ENCODE measurements at regions not wholly inside any gene's neighbourhood (a gene's known extent, or its start where the extent isn't known, plus 50 kb on each side); places are given as distances from the start of the nearest gene placed in this dataset.

DNA sequence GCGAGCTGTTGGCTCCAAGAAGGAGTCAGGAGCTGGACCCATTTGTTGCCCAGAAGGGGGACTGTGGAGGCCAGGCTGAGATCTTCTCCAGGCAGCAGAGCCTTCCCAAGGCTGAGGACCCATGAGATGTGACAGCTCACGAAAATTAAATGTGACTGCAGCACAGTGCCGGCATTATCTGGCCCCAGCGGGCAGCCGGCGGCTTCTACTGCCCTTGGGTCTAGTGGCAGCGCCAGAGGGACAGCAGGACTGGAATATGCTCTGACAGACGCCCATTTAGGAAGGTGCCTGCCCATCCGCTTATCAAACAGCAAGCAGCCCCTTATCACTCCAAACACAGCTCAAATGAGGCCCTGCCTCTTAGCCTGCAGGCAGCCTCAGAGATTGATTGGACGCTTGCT lies 122.9 kb upstream of the LYZL2 start:
- Histone ChIP-seq H3K4me1 (no peaks in the 10 kb centered on the region), H2AFZ (no peak overlapping the region), H3K27ac (no peak overlapping the region), H3K79me2 (no peaks in the 10 kb centered on the region), H3K4me2 (ENCODE audit: low read length) (no peak overlapping the region), H3K4me3 (ENCODE audit: low read depth, low read length) (no peak overlapping the region), H3K27me3 (ENCODE audit: control insufficient read depth, insufficient read depth, low read length) (no peaks in the 10 kb centered on the region), H3K9me3 (ENCODE audit: control insufficient read depth, low read length) (no peaks in the 10 kb centered on the region), H3K36me3 (ENCODE audit: control insufficient read depth, insufficient read depth, low read length) (no peaks in the 10 kb centered on the region), H3K9ac (no peak overlapping the region)
- TF ChIP-seq, protein P1, sequence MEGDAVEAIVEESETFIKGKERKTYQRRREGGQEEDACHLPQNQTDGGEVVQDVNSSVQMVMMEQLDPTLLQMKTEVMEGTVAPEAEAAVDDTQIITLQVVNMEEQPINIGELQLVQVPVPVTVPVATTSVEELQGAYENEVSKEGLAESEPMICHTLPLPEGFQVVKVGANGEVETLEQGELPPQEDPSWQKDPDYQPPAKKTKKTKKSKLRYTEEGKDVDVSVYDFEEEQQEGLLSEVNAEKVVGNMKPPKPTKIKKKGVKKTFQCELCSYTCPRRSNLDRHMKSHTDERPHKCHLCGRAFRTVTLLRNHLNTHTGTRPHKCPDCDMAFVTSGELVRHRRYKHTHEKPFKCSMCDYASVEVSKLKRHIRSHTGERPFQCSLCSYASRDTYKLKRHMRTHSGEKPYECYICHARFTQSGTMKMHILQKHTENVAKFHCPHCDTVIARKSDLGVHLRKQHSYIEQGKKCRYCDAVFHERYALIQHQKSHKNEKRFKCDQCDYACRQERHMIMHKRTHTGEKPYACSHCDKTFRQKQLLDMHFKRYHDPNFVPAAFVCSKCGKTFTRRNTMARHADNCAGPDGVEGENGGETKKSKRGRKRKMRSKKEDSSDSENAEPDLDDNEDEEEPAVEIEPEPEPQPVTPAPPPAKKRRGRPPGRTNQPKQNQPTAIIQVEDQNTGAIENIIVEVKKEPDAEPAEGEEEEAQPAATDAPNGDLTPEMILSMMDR (IDR thresholded peaks at IDR 0.05), result no peak

DNA sequence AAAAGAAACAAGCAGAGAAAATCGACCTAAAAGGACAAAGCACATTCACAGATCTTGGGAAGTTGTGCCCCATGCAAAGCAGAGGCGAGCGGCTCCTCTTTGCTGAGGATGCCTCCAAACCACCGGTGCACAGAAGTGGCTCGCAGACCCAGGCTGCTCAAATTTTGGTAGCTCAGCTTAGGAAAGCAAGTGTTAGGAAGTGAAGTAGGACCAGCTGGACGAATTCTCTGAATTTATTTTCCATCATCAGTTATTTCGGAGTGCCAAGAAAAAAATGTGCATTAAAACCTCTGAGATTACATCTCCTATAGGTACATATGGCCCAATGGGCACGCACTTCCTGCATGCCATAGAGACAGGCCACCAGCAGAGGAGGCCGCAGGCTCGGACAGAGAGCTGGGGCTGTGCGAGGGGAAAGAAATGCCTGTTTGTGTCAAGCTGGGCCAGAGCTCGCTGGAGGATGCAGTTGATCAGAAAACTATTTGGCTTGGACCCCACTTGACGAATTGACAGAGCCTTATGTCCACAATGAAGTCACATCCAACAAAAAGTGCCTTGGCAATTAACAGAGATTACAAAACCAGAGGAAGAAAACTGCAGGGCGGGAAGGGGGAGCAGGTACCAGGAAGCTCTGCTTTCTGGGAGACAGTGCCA lies 122.3 kb upstream of the LYZL2 start:
- no peaks in the 10 kb centered on the region for H3K79me2 ChIP-seq
- no peaks in the 10 kb centered on the region for H3K4me1 ChIP-seq
- H3K27ac ChIP-seq, result no peak overlapping the region
- H3K27me3 ChIP-seq (ENCODE audit: control insufficient read depth, insufficient read depth, low read length), result no peaks in the 10 kb centered on the region
- H3K4me2 ChIP-seq (ENCODE audit: low read length), result no peak overlapping the region
- no peak overlapping the region for H2AFZ ChIP-seq
- no peak overlapping the region for H3K4me3 ChIP-seq (ENCODE audit: low read depth, low read length)
- H3K9ac ChIP-seq, result no peak overlapping the region
- H3K9me3 ChIP-seq (ENCODE audit: control insufficient read depth, low read length), result no peaks in the 10 kb centered on the region
- no peaks in the 10 kb centered on the region for H3K36me3 ChIP-seq (ENCODE audit: control insufficient read depth, insufficient read depth, low read length)
- TF ChIP-seq, protein P1 (IDR thresholded peaks at IDR 0.05), result no peak

DNA sequence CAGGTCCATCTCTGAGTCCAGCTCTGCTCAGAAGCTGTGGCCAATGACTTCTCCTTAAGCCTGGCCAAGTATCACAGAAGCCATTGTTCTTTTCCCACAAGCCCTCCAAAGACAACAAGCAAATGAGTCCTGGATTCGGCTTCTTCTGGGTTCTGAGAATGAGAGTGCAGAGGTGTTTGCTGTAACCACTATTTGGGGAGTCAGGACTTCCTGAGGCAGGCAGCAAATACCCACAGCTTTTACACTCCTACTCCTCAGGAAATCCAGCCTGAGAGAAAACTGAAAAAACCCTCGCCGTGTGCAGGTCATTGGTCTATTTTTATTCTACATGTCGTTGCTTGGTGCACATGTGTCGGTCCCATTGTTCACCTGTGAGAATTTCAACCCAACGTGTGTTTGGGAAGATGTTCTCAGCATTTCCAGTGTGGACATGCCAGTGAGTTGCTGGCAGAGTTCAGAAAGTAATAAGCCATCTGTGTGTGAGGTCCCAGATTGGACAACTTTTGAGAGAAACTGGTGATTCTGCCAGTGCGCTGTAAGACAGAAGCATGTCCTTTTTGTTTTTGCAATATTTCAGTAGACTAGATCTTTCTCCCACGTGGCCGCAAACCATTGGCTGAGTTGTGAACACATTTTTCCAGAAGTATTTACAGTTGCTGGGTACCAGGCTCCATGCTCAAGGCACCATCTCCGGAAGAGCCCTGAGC lies 121.6 kb upstream of the LYZL2 start:
- no peak overlapping the region for H3K27ac ChIP-seq
- no peaks in the 10 kb centered on the region for H3K79me2 ChIP-seq
- H3K4me1 ChIP-seq, result no peaks in the 10 kb centered on the region
- no peaks in the 10 kb centered on the region for H3K36me3 ChIP-seq (ENCODE audit: control insufficient read depth, insufficient read depth, low read length)
- no peak overlapping the region for H3K9ac ChIP-seq
- no peak overlapping the region for H3K4me2 ChIP-seq (ENCODE audit: low read length)
- TF ChIP-seq, protein P1 (IDR thresholded peaks at IDR 0.05), result no peak
- H3K4me3 ChIP-seq (ENCODE audit: low read depth, low read length), result no peak overlapping the region
- H3K9me3 ChIP-seq (ENCODE audit: control insufficient read depth, low read length), result no peaks in the 10 kb centered on the region
- H2AFZ ChIP-seq, result no peak overlapping the region
- no peaks in the 10 kb centered on the region for H3K27me3 ChIP-seq (ENCODE audit: control insufficient read depth, insufficient read depth, low read length)

DNA sequence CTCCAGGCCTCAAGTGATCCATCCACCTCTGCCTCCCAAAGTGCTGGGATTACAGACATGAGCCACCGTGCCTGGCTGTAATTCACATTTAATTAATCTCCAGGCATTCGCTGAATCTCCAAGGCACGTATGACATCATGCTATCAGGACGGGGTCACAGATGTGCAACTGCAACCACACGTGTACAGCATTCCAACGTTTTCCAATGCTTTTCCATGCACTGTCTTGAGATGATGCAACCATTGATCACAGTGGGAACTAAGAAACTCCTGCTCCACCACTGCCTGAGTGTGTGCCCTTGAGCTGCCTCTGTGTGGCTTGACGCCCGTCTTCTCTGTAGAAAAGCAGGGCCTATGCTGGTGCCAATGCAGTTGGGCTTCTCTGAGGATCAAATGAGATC lies 119.8 kb upstream of the LYZL2 start:
- no peak overlapping the region for H3K4me3 ChIP-seq (ENCODE audit: low read depth, low read length)
- TF ChIP-seq, protein P1 (IDR thresholded peaks at IDR 0.05), result no peak
- H3K9ac ChIP-seq, result no peak overlapping the region

More for the DNA sequence above, 119.8 kb upstream of the LYZL2 start:
- no peaks in the 10 kb centered on the region for H3K4me1 ChIP-seq
- H3K27me3 ChIP-seq (ENCODE audit: control insufficient read depth, insufficient read depth, low read length), result no peaks in the 10 kb centered on the region
- no peak overlapping the region for H3K4me2 ChIP-seq (ENCODE audit: low read length)
- H3K79me2 ChIP-seq, result no peaks in the 10 kb centered on the region
- H2AFZ ChIP-seq, result no peak overlapping the region
- no peaks in the 10 kb centered on the region for H3K9me3 ChIP-seq (ENCODE audit: control insufficient read depth, low read length)
- H3K27ac ChIP-seq, result no peak overlapping the region
- H3K36me3 ChIP-seq (ENCODE audit: control insufficient read depth, insufficient read depth, low read length), result no peaks in the 10 kb centered on the region

All from parathyroid adenoma (tissue), 2 donors.